ENCODE measurements at regions not wholly inside any gene's neighbourhood (a gene's known extent, or its start where the extent isn't known, plus 50 kb on each side); places are given as distances from the start of the nearest gene placed in this dataset.

- Histone ChIP-seq H3K9me3 (replicated peaks; ENCODE audit: control insufficient read depth, insufficient read depth, low read depth, low read length) (no peaks in the 10 kb centered on the region), H3K79me2 (ENCODE audit: control insufficient read depth, insufficient read depth, low read length) (no peaks in the 10 kb centered on the region), H3K4me2 (ENCODE audit: insufficient read depth, low read length) (no peak overlapping the region), H4K20me1 (replicated peaks; ENCODE audit: control insufficient read depth, insufficient read depth, low read length) (no peaks in the 10 kb centered on the region), H3K4me1 (replicated peaks in 1 of 2; ENCODE audit: control insufficient read depth in 2 of 2, insufficient read depth in 2 of 2, low read length in 2 of 2) (no peaks in the 10 kb centered on the region), H2AFZ (ENCODE audit: low read depth, low read length) (no peak overlapping the region), H3K36me3 (ENCODE audit: control insufficient read depth, insufficient read depth, low read length) (no peaks in the 10 kb centered on the region), H3K4me3 (no peak overlapping the region), H3K9ac (ENCODE audit: insufficient read depth in 1 of 2, low read depth in 2 of 2, low read length in 2 of 2) (no peak overlapping the region), H3K27ac (ENCODE audit: extremely low read depth, low read depth, low read length) (no peak overlapping the region), H3K9me1 (ENCODE audit: control insufficient read depth, insufficient read depth, low read length) (no peaks in the 10 kb centered on the region), H3K27me3 (ENCODE audit: control insufficient read depth in 2 of 2, insufficient read depth in 2 of 2, low read length in 2 of 2) (no peaks in the 10 kb centered on the region)
- ATAC-seq (no peak), FAIRE-seq (no peak), DNase-seq (ENCODE audit: extremely low read depth in 1 of 4, low spot score in 3 of 4) (no peak)
- in situ Hi-C loops (cut with MboI): no loop called here
- 4% methylated on average over 13 of the region's 18 CpGs for WGBS (ENCODE audit: insufficient coverage, low coverage, missing lambda C conversion rate)
- TF ChIP-seq ZNF277 (CRISPR knock-in tag; IDR thresholded peaks at IDR 0.05; ENCODE audit: borderline replicate concordance) (no peak), ZNF57 (CRISPR knock-in tag; IDR thresholded peaks at IDR 0.05) (no peak), ATF6 (CRISPR knock-in tag; IDR thresholded peaks at IDR 0.05) (no peak)
- ChIA-PET CTCF (ENCODE audit: low intra/inter-chr PET ratio) (no interaction called here), POLR2A (no interaction called here)
- no TSS peak for BruUV-seq (replicated peaks)
- intact Hi-C loops (cut with micrococcal nuclease): no loop called here
Measured at GRCh38 chr6:141174932-141175331, 957.8 kb upstream of the GJE1 start.

- ATAC-seq (no peak), FAIRE-seq (no peak), DNase-seq (ENCODE audit: extremely low read depth in 1 of 4, low spot score in 3 of 4) (no peak)
- no peaks in the 10 kb centered on the region for H3K4me1 ChIP-seq (replicated peaks in 1 of 2; ENCODE audit: control insufficient read depth in 2 of 2, insufficient read depth in 2 of 2, low read length in 2 of 2)
- H3K9me3 ChIP-seq (replicated peaks; ENCODE audit: control insufficient read depth, insufficient read depth, low read depth, low read length): no peaks in the 10 kb centered on the region
- no peak overlapping the region for H2AFZ ChIP-seq (ENCODE audit: low read depth, low read length)
- in situ Hi-C loops (cut with MboI): no loop called here
- ChIA-PET CTCF (ENCODE audit: low intra/inter-chr PET ratio) (no interaction called here), POLR2A (no interaction called here)
- no peaks in the 10 kb centered on the region for H3K79me2 ChIP-seq (ENCODE audit: control insufficient read depth, insufficient read depth, low read length)
- H3K4me2 ChIP-seq (ENCODE audit: insufficient read depth, low read length): no peak overlapping the region
- intact Hi-C loops (cut with micrococcal nuclease): no loop called here
- TF ChIP-seq TCF3 (CRISPR knock-in tag; IDR thresholded peaks at IDR 0.05) (no peak), ZNF316 (IDR thresholded peaks at IDR 0.05) (peak; percentile 36; the same call in 1 of the 2 replicates)
- no peak overlapping the region for H3K9ac ChIP-seq (ENCODE audit: insufficient read depth in 1 of 2, low read depth in 2 of 2, low read length in 2 of 2)
- H3K27me3 ChIP-seq (ENCODE audit: control insufficient read depth in 2 of 2, insufficient read depth in 2 of 2, low read length in 2 of 2): no peaks in the 10 kb centered on the region
- no peaks in the 10 kb centered on the region for H3K36me3 ChIP-seq (ENCODE audit: control insufficient read depth, insufficient read depth, low read length)
- no peaks in the 10 kb centered on the region for H4K20me1 ChIP-seq (replicated peaks; ENCODE audit: control insufficient read depth, insufficient read depth, low read length)
- no peaks in the 10 kb centered on the region for H3K9me1 ChIP-seq (ENCODE audit: control insufficient read depth, insufficient read depth, low read length)
- no TSS peak for BruUV-seq (replicated peaks)
- H3K4me3 ChIP-seq: no peak overlapping the region
- no peak overlapping the region for H3K27ac ChIP-seq (ENCODE audit: extremely low read depth, low read depth, low read length)
Measured at GRCh38 chr6:141173529-141173928, 959.2 kb upstream of the GJE1 start.

Measured in K562 (cell line).